ENCODE measurements at regions not wholly inside any gene's neighbourhood (a gene's known extent, or its start where the extent isn't known, plus 50 kb on each side); places are given as distances from the start of the nearest gene placed in this dataset.

- Histone ChIP-seq H3K36me3 (replicated peaks in 1 of 2; ENCODE audit: control insufficient read depth in 1 of 2, insufficient read depth in 2 of 2, low read length in 2 of 2) (no peaks in the 10 kb centered on the region), H3K4me2 (replicated peaks; ENCODE audit: extremely low read depth, low read length, poor library complexity, severe bottlenecking) (no peak overlapping the region), H2AFZ (ENCODE audit: insufficient read depth, low read depth, low read length, poor library complexity, severe bottlenecking) (no peak overlapping the region), H3K79me2 (ENCODE audit: insufficient read depth, low read length) (no peaks in the 10 kb centered on the region), H3K9ac (ENCODE audit: insufficient read depth, low read length, poor library complexity, severe bottlenecking) (no peak overlapping the region), H3K27ac (ENCODE audit: low read depth in 1 of 2, low read length in 2 of 2) (no peak overlapping the region), H3K4me1 (ENCODE audit: control insufficient read depth in 1 of 2, insufficient read depth in 2 of 2, low read length in 2 of 2) (peaks cover 16 to 18% of the 10 kb centered on the region in 2 donors), H3K9me3 (replicated peaks in 1 of 2; ENCODE audit: control insufficient read depth in 1 of 2, insufficient read depth in 1 of 2, low read length in 2 of 2) (peaks cover 8 to 9% of the 10 kb centered on the region in 2 donors), H4K20me1 (ENCODE audit: insufficient read depth, low read length) (no peaks in the 10 kb centered on the region), H3K27me3 (ENCODE audit: control insufficient read depth in 2 of 2, insufficient read depth in 2 of 2, low read length in 2 of 2) (no peaks in the 10 kb centered on the region), H3K4me3 (replicated peaks in 1 of 3; ENCODE audit: low read depth in 2 of 3, low read length in 3 of 3) (no peak overlapping the region)
- peaks cover 22% of the 10 kb centered on the region for H3K4me1 Mint-ChIP-seq
- no peak overlapping the region for H3K27ac Mint-ChIP-seq
- intact Hi-C loops (cut with micrococcal nuclease): no loop called here
- no peak for DNase-seq
- peaks cover 12 to 18% (median 15%) of the 10 kb centered on the region in 7 donors for H3K9me3 Mint-ChIP-seq
- TF ChIP-seq CTCF (IDR thresholded peaks at IDR 0.05): no peak
- no peaks in the 10 kb centered on the region for H3K36me3 Mint-ChIP-seq
- H3K27me3 Mint-ChIP-seq (ENCODE audit: low read depth in 3 of 3): peaks cover 3 to 6% (median 5%) of the 10 kb centered on the region in 3 donors
- H3K4me3 Mint-ChIP-seq: no peak overlapping the region
Measured at GRCh38 chr1:218503102-218503501, 158.0 kb downstream of the TGFB2 start.

- Histone ChIP-seq H3K27ac (ENCODE audit: low read depth in 1 of 2, low read length in 2 of 2) (no peak overlapping the region), H3K9ac (ENCODE audit: insufficient read depth, low read length, poor library complexity, severe bottlenecking) (no peak overlapping the region), H3K27me3 (ENCODE audit: control insufficient read depth in 2 of 2, insufficient read depth in 2 of 2, low read length in 2 of 2) (peaks cover 0 to 2% of the 10 kb centered on the region in 2 donors), H3K4me2 (replicated peaks; ENCODE audit: extremely low read depth, low read length, poor library complexity, severe bottlenecking) (no peak overlapping the region), H2AFZ (ENCODE audit: insufficient read depth, low read depth, low read length, poor library complexity, severe bottlenecking) (no peak overlapping the region), H3K9me3 (replicated peaks in 1 of 2; ENCODE audit: control insufficient read depth in 1 of 2, insufficient read depth in 1 of 2, low read length in 2 of 2) (peaks cover 16 to 18% of the 10 kb centered on the region in 2 donors), H4K20me1 (ENCODE audit: insufficient read depth, low read length) (no peaks in the 10 kb centered on the region), H3K4me1 (ENCODE audit: control insufficient read depth in 1 of 2, insufficient read depth in 2 of 2, low read length in 2 of 2) (no peaks in the 10 kb centered on the region), H3K79me2 (ENCODE audit: insufficient read depth, low read length) (no peaks in the 10 kb centered on the region), H3K36me3 (replicated peaks in 1 of 2; ENCODE audit: control insufficient read depth in 1 of 2, insufficient read depth in 2 of 2, low read length in 2 of 2) (no peaks in the 10 kb centered on the region), H3K4me3 (replicated peaks in 1 of 3; ENCODE audit: low read depth in 2 of 3, low read length in 3 of 3) (no peak overlapping the region)
- Mint-ChIP-seq H3K27me3 (ENCODE audit: low read depth in 3 of 3) (peaks cover 3 to 9% (median 6%) of the 10 kb centered on the region in 3 donors), H3K4me3 (no peak overlapping the region), H3K27ac (no peak overlapping the region), H3K4me1 (peaks cover 4% of the 10 kb centered on the region), H3K9me3 (peaks cover 14 to 32% (median 22%) of the 10 kb centered on the region in 7 donors), H3K36me3 (no peaks in the 10 kb centered on the region)
- intact Hi-C loops (cut with micrococcal nuclease): no loop called here
- TF ChIP-seq CTCF (IDR thresholded peaks at IDR 0.05): no peak
- 88% methylated on average over 1 of the region's 2 CpGs for WGBS (ENCODE audit: insufficient coverage)
- no peak for DNase-seq
Measured at GRCh38 chr1:218507355-218508002, 162.3 kb downstream of the TGFB2 start.
